Endothelial cell of umbilical vein (primary cell): ENCODE measurements at regions not wholly inside any gene's neighbourhood (a gene's known extent, or its start where the extent isn't known, plus 50 kb on each side); places are given as distances from the start of the nearest gene placed in this dataset.
"Not testable (repeated sequence)": the region's sequence is repeated elsewhere in the genome, so short reads cannot be mapped to it uniquely, and the experiment has no call there.

Source experiments
- EZH2 ChIP-seq: IDR thresholded peaks from 2 replicates; pipeline ENCODE4 v1.6.1; 2012; ENCODE audit warnings: borderline replicate concordance, low read depth, mild to moderate bottlenecking, moderate library complexity, low read length, inconsistent platforms; ENCODE audit not compliant: severe bottlenecking
- MYC ChIP-seq: IDR thresholded peaks from one replicate; pipeline ENCODE4 v1.6.1; 2011; ENCODE audit warnings: mild to moderate bottlenecking, low read depth, low read length
- POLR2A ChIP-seq: IDR thresholded peaks from 2 replicates; pipeline ENCODE4 v1.6.1; 2012; ENCODE audit warnings: low read depth, mild to moderate bottlenecking, control low read depth, low read length
- TF ChIP-seq, protein P1 (sequence below), 2 donors: IDR thresholded peaks; 1 replicate in 1 of 2; 2 replicates in 1 of 2; pipeline ENCODE4 v1.5.1; 2011; ENCODE audit warnings: low read length in 2 of 2, mild to moderate bottlenecking in 2 of 2, moderate library complexity in 2 of 2, control low read depth in 1 of 2, inconsistent platforms in 1 of 2, low read depth in 1 of 2; ENCODE audit not compliant: insufficient read depth in 1 of 2; ENCODE audit errors: extremely low read depth in 1 of 2

DNA sequence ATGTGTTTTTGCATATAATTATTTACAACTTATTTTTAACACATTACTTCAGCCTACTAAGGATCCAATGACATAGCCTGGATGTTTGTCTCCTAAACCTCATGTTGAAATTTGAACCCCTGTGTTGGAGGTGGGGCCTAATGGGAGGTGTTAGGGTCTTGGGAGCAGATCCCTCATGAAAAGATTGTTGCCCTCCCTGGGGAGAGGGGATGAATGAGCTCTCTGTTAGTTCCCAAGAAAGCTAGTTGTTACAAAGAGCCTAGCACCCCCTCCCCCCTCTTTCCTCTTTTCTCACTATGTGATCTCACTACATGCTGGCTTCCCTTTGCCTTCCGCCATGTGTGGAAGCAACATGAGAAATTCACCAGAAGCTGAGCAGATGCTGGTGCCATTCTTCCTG lies 196.1 kb downstream of the SPATA31A1 start:
- TF ChIP-seq, protein P1, sequence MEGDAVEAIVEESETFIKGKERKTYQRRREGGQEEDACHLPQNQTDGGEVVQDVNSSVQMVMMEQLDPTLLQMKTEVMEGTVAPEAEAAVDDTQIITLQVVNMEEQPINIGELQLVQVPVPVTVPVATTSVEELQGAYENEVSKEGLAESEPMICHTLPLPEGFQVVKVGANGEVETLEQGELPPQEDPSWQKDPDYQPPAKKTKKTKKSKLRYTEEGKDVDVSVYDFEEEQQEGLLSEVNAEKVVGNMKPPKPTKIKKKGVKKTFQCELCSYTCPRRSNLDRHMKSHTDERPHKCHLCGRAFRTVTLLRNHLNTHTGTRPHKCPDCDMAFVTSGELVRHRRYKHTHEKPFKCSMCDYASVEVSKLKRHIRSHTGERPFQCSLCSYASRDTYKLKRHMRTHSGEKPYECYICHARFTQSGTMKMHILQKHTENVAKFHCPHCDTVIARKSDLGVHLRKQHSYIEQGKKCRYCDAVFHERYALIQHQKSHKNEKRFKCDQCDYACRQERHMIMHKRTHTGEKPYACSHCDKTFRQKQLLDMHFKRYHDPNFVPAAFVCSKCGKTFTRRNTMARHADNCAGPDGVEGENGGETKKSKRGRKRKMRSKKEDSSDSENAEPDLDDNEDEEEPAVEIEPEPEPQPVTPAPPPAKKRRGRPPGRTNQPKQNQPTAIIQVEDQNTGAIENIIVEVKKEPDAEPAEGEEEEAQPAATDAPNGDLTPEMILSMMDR (IDR thresholded peaks at IDR 0.05; ENCODE audit: extremely low read depth in 1 of 2, insufficient read depth in 1 of 2, low read depth in 1 of 2, low read length in 2 of 2) = not testable (repeated sequence)
- not testable (repeated sequence) for TF ChIP-seq POLR2A, MYC, EZH2
